HG03108 (cell line): ENCODE measurements at regions not wholly inside any gene's neighbourhood (a gene's known extent, or its start where the extent isn't known, plus 50 kb on each side); places are given as distances from the start of the nearest gene placed in this dataset.
"Not testable (repeated sequence)": the region's sequence is repeated elsewhere in the genome, so short reads cannot be mapped to it uniquely, and the experiment has no call there.

Source experiments
- ATAC-seq: cut with Tn5 transposase; IDR thresholded peaks from one replicate; pipeline ENCODE4 v1.9.1; 2021; ENCODE audit warnings: moderate library complexity; ENCODE audit not compliant: unreplicated experiment

GRCh38 chr2:39570614-39571013, 95.1 kb upstream of the TMEM178A start:
- no peak for ATAC-seq

GRCh38 chr2:39571111-39571731, 94.5 kb upstream of the TMEM178A start:
- ATAC-seq = no peak

DNA sequence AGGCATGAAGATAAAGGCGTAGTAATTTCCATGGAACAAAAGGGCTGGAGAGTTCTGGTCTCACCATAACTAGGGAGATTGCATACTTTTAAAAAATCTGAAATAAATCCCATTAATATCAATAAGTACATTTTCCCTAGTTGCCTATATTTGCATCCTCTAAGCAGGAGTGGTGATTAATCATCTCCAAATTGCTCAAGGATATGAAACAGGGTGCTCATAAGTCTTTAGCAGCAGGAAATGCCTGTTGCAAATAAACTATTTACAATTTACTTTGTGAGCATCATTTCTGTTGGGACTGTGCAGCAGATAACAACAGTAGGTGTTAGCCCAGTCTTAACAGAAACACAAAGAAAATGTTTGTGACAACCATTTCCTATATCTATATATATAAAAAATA, 92.4 kb upstream of the TMEM178A start:
- no peak for ATAC-seq

GRCh38 chr2:39581866-39582265, 83.9 kb upstream of the TMEM178A start:
- ATAC-seq = no peak

DNA sequence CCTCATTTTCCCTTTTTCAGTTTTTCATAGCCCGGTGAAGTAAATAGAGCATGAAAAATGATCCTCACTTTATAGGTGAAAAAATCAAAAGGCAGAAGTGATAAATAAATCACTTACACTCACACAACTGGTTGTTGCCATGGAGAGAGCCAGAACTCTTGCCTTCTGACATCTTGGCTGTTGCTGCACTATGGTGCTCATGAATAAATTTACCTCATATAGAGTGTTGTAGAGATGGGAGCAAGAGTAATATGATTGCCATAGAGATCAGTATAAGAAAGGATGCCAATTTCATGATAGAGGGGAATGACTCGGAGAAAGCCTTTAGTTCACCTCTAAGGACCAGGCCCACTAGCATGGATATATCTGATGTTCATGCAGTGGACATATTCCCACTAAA, 82.5 kb upstream of the TMEM178A start:
- no peak for ATAC-seq

GRCh38 chr2:39583781-39584180, 81.9 kb upstream of the TMEM178A start:
- ATAC-seq = no peak

DNA sequence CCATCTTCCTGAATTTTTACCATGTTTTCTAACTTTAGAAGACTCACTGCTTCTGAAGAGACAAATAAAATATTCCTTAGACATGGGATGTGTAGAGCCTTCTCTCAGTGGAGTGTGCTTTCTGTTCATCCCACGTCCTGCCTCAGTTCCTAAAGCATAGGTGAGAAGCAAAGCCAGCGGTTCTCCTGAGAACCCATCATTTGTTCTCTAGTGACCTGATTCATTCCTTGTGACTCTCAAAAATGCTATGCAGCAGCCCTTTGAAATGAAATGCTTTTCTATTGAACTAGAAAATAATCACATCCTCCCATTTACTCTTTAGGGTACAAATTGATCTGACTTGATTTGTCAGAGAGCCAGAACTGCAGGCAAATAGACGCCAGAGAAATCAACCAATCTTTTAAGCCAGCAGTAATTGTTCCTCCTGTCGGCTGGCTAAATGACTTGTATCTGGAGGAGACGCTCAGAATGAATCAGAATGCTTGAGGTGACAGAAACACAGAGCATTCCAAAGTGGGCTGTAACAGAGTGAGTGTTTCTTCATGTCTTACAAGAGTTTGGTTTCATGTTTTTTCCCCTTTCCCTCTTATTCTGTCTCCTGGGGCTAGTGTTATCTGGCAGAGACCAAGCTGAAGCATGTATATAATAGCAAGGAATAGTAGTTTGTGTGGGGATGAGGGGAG, 81.3 kb upstream of the TMEM178A start:
- ATAC-seq = no peak

- ATAC-seq = not testable (repeated sequence)
Observed at GRCh38 chr2:39585531-39585930, 80.2 kb upstream of the TMEM178A start.

- no peak for ATAC-seq
Observed at GRCh38 chr2:39587168-39587567, 78.5 kb upstream of the TMEM178A start.

DNA sequence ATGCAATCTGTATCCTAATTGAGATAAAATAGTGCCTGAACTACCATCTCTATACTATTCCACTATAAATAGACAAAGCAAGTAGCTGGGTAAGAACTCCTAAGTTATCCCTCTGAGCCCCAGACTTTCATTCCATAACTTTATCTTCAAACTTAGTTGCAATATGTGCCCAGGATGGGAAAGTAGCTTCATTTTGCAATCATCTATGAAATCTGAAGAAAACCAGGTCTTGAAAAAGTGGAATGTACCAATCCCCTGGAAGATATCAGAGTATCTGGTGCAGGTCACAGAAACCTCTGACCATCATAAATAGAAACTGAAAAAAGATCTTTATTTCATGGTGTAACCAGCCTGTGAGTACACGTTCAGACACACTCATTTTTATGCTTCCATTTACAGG, 78.1 kb upstream of the TMEM178A start:
- ATAC-seq = no peak

- ATAC-seq = no peak
Observed at GRCh38 chr2:39593439-39594393, 72.0 kb upstream of the TMEM178A start.

- ATAC-seq = no peak
Observed at GRCh38 chr2:39595116-39595515, 70.6 kb upstream of the TMEM178A start.

- ATAC-seq = no peak
Observed at GRCh38 chr2:39597314-39597713, 68.4 kb upstream of the TMEM178A start.

GRCh38 chr2:39602616-39603015, 63.1 kb upstream of the TMEM178A start:
- no peak for ATAC-seq

GRCh38 chr2:39603436-39603835, 62.3 kb upstream of the TMEM178A start:
- ATAC-seq = no peak

- ATAC-seq = no peak
Observed at GRCh38 chr2:39604866-39605265, 60.9 kb upstream of the TMEM178A start.

DNA sequence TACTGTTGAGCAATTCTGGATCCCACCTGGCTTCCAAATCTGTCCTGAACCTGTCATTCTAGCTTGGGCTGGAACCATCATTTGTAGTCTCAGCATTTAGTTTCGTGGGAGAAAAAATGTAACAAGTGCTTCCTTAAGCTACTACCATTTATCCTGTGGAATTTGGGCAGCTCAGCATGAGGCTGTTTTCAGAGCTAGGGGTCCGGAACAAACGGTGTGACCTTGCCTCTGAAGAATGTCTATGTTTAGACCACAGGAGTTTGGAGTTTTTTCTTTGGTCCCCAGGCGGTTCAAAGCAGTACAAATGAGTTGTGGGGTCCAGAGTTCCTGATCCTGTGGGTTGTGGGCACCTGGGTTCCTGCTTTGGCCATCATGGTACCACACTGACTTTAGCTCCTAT, 59.1 kb upstream of the TMEM178A start:
- no peak for ATAC-seq

- ATAC-seq = no peak
Observed at GRCh38 chr2:39607538-39608262, 58.0 kb upstream of the TMEM178A start.

DNA sequence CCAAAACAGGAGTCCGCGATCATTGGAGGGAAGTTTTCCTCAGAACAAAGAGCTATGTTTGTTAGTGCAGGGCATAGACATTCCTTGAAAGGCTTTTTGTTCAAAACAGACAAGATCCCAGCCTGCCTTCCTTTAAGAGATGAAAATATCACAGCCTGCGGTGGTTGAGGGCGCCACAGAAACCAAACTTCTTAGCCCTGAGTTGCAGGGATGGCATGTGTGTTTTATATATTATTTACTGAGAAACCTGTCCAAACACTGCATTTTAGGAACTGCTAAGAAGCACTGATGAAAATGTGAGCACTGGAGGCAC, 57.5 kb upstream of the TMEM178A start:
- no peak for ATAC-seq

DNA sequence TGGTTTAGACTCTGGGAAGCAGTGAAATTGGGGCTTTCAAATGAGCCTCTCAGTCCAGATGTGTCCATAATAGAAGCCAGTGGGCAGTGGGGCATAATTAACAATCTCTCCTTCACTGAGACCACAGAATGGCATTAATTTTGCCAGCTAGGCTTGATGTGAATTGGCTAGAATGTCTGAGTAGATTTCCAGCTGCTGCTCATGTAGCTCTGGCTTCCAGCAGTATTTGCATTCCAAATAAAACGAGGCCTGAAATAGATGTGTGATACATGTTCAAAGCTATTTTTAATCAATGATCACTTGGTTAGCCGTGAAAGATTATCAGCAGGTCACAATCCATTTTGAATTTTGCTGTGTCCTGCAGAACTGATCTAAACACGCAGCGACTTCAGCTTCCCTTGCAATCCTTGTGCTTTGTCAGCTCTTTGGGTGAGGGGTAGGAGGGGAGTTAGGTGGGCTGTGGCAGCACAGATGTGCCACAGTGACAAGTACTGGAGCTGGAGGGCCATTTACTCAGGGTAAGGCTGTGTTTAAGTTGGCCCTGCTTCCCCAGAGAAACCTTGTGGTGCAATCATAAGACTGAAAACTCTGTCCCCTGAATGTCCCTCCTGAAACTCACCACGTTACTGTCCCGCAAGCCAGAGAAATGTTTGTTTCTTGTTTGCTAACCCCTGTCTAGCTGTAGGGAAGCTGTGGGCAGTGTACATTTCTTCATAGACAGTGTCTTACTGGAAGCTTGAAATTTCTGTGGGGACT, 56.9 kb upstream of the TMEM178A start:
- ATAC-seq = no peak

DNA sequence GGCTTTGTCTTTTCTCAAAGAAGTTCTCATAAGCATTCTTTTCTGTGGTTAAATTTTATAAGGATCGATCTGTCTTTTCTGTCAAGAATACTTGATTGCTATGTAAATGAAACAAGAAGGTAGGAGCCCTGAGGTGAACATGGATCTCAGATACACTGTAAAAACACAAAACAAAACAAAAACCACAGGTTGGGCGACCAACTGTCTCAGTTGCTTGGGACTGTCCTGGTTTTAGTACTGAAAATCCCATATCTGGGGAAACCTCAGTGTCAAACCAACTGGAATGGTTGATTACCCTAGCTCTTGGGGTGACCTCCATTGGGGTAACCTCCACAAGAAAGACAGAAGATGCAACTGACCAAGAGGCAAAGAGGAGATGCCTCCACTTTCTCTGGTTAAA, 55.8 kb upstream of the TMEM178A start:
- no peak for ATAC-seq
